ENCODE measurements at regions not wholly inside any gene's neighbourhood (a gene's known extent, or its start where the extent isn't known, plus 50 kb on each side); places are given as distances from the start of the nearest gene placed in this dataset.
A peak's percentile ranks its signal among the peaks of the same experiment; 100 is the strongest.

GRCh38 chr11:70745941-70746340, 347.6 kb downstream of the CTTN start:
- TF ChIP-seq CTCF (IDR thresholded peaks at IDR 0.05; ENCODE audit: borderline replicate concordance, control extremely low read depth, extremely low read depth, insufficient read depth, missing control alignments) = no peak
- DNase-seq (ENCODE audit: low spot score) = no peak
- in situ Hi-C loops (cut with MboI; ENCODE audit: low sequenced_read_pairs, unreplicated experiment) = no loop called here

- DNase-seq (ENCODE audit: low spot score) = no peak
- in situ Hi-C loops (cut with MboI; ENCODE audit: low sequenced_read_pairs, unreplicated experiment) = no loop called here
- no peak for TF ChIP-seq CTCF (IDR thresholded peaks at IDR 0.05; ENCODE audit: borderline replicate concordance, control extremely low read depth, extremely low read depth, insufficient read depth, missing control alignments)
Measured at GRCh38 chr11:70746351-70746750, 348.0 kb downstream of the CTTN start.

GRCh38 chr11:70747285-70747684, 349.0 kb downstream of the CTTN start:
- DNase-seq (ENCODE audit: low spot score) = no peak
- TF ChIP-seq CTCF (IDR thresholded peaks at IDR 0.05; ENCODE audit: borderline replicate concordance, control extremely low read depth, extremely low read depth, insufficient read depth, missing control alignments) = no peak
- in situ Hi-C loops (cut with MboI; ENCODE audit: low sequenced_read_pairs, unreplicated experiment) = no loop called here

GRCh38 chr11:70747921-70748320, 349.6 kb downstream of the CTTN start:
- no peak for DNase-seq (ENCODE audit: low spot score)
- no peak for TF ChIP-seq CTCF (IDR thresholded peaks at IDR 0.05; ENCODE audit: borderline replicate concordance, control extremely low read depth, extremely low read depth, insufficient read depth, missing control alignments)
- in situ Hi-C loops (cut with MboI; ENCODE audit: low sequenced_read_pairs, unreplicated experiment) = no loop called here

GRCh38 chr11:70751142-70751734, 352.9 kb downstream of the CTTN start:
- DNase-seq (ENCODE audit: low spot score) = no peak
- in situ Hi-C loops (cut with MboI; ENCODE audit: low sequenced_read_pairs, unreplicated experiment) = loop anchor here (10.0 kb wide), 1 partner anchor 286 kb away; no protein-coding TSS in a partner anchor

GRCh38 chr11:70755410-70756158, 357.3 kb downstream of the CTTN start:
- in situ Hi-C loops (cut with MboI; ENCODE audit: low sequenced_read_pairs, unreplicated experiment) = loop anchor here (10.0 kb wide), 1 partner anchor 291 kb away; no protein-coding TSS in a partner anchor
- DNase-seq (ENCODE audit: low spot score) = peak; percentile 95
- peak; percentile 94 for TF ChIP-seq CTCF (IDR thresholded peaks at IDR 0.05; ENCODE audit: borderline replicate concordance, control extremely low read depth, extremely low read depth, insufficient read depth, missing control alignments)

More at GRCh38 chr11:70751142-70751734, 352.9 kb downstream of the CTTN start:
- no peak for TF ChIP-seq CTCF (IDR thresholded peaks at IDR 0.05; ENCODE audit: borderline replicate concordance, control extremely low read depth, extremely low read depth, insufficient read depth, missing control alignments)
